Activated naive CD4-positive, alpha-beta T cell treated with anti-CD3 and anti-CD28 coated beads, Interleukin-2, amount 50 U/mL, for 16 hours (primary cell): ENCODE measurements at regions not wholly inside any gene's neighbourhood (a gene's known extent, or its start where the extent isn't known, plus 50 kb on each side); places are given as distances from the start of the nearest gene placed in this dataset.

Experiments used
- DNase-seq: peaks from one replicate; pipeline ENCODE4 v3.0.0-alpha.2; 2020

GRCh38 chr6:45789238-45789637, 226.4 kb downstream of the CLIC5 start:
- DNase-seq, result no peak

- DNase-seq, result no peak
These were observed 228.3 kb downstream of the CLIC5 start for GRCh38 chr6:45787384-45787783.

DNA sequence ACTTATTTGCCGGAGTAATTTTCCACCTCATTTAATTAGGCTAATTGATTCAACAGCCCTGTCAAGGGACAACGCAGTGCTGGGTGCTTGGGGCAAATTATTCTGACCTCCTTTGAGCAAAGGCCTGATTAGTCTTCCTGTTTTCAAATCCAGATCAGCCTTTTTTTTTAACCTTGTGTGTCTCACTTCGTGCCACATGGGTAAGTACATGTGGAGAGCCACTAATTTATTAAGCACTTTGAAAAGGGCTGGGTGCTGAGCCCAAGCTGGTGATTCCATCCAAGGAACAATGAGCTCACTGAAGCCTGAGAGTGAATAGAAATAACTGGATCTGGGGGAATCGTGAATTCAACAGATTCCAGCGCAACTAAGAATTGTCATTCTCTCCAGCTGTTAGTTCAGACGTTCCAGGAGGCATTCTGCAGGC, 229.3 kb downstream of the CLIC5 start:
- no peak for DNase-seq

DNA sequence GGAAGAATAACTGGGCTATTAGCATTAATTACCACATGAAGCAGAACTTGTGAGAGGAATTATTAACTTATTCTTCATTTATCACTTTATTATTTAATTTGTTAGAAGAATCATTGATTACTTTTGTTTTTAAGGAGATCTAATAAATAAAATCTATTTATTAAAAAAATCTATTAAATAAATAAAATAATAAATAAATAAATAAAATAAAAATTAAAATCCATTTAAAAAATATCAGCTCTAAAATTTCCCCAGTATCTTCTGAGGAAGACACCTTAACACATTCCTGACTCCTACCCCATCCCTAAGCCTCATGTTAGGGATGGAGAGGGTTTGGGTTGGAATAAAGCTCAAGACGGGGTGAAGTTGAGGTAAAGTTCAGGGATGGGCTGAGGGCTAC, 231.4 kb downstream of the CLIC5 start:
- no peak for DNase-seq

GRCh38 chr6:45783716-45784115, 231.9 kb downstream of the CLIC5 start:
- DNase-seq, result no peak

DNA sequence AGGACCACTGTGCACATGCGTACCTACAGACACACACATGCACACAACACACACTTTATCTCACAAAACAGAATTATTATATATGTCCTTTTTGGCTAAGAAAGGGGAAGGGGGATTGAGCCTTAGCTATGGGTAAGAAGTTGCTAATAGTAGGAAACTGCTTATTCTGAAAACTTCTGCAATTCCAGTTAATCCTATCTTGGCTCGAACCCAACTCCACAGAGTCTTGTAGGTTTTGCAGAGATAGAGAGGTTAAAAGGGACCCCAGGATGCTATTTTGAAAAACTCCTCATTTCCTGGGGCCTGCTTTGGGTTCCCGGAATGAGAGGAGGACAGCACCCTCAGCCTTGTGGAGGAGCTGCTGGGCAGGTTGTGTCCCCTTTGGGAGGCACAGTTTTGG, 233.8 kb downstream of the CLIC5 start:
- no peak for DNase-seq

GRCh38 chr6:45780523-45780922, 235.1 kb downstream of the CLIC5 start:
- no peak for DNase-seq

DNA sequence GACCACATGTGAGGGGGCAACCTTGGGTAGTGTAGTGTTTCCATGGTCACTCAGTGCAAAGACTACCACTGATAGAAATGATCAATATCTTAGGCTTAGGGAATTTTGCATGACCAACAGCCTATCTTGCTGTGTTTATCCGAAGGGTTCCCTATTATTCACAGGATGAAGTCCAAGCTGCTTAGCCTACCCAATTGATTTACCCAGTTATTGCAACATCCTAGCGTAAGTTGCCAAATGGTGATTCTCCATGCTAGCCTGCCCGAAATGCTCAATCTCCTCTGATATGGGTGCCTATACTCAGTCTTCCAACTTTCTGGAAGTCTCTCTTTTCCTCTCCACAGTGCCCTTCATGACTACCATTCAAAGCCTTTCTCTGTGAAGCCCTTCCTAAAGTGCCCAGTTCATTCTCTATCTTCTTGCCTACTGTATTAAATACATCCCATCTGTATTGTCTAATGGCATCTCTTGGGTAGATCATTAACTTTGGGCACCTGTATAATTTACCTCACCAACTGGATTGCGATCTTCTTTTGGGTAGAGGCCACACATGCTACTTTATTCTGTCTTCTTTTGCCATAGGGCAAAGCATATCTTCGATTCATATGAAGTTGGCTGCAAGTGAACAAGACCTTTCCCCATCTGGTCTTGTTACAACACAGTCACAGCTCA, 240.5 kb downstream of the CLIC5 start:
- DNase-seq, result no peak

DNA sequence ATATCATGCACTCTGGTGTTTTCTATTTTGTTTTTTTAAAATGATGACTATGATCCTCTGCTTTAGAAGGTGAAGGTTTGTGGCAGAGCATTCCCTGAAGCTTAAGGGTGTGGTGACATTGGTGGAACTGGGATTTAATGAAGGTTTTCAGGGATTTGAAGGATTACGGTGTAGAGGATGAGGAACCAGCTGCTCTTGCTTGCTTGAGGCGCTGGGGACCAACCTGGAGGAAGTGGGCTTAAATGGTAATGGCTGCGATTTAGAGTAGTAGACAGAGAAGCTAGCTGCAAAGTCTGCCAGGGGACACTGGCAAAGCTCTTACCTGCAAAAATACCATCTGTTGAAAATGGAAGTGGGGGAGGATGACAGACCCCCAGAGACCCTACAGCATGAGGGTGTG, 241.8 kb downstream of the CLIC5 start:
- DNase-seq, result no peak

- no peak for DNase-seq
These were observed 242.7 kb downstream of the CLIC5 start for GRCh38 chr6:45772886-45773495.

DNA sequence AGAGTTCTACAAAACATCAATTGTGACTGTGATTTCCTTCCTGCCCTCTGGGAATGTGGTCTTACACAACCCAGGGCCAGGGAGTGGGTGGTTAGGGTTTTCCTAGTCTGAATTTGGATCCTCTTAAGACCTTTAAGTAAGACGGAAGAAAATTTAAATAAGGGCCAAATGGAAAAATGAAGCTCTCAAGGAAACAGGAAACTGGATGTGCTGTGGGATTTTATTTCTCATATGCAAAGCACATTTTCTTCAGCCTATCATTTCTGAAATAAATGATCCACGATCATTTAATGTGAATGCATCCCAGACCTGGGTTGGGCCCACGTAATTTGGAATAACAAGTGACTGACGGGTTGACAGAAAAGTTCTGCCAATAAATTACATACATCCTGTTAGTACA, 243.6 kb downstream of the CLIC5 start:
- DNase-seq, result no peak

DNA sequence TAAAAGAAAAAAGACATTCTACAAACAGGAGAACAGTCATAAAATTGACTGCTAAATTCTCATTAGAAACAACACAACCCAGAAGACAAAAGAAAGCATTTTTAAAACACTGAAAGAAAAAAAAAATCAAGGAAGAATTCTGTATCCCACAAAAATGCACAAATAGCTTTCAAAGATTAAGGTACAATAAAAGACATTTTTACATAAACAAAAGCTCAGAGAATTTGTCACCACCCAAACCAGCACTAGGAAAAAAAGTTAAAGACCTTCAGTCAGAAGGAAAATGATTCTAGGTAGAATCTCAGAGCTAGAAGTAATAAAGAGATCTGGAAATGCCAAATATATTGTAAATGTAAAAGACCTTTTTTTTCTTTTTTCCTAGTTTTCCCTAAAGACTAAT, 252.4 kb downstream of the CLIC5 start:
- no peak for DNase-seq

DNA sequence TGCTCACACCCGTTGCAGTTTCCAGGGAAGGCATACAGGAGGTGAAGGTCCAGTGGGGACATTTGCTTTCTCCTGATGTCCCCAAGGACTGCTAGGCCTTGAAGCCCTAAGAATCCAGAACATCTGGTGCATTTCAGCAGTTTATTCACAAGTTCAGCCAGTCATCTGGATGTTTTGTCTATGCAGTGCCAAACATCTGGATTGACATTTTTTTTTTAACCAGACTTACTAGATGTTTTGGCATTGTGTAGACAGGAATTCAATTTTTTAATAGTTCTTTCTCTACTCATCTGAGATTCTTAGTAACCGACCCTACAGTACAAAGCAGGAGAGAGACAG, 256.2 kb downstream of the CLIC5 start:
- DNase-seq, result no peak

GRCh38 chr6:45758787-45759471, 256.7 kb downstream of the CLIC5 start:
- DNase-seq, result no peak

DNA sequence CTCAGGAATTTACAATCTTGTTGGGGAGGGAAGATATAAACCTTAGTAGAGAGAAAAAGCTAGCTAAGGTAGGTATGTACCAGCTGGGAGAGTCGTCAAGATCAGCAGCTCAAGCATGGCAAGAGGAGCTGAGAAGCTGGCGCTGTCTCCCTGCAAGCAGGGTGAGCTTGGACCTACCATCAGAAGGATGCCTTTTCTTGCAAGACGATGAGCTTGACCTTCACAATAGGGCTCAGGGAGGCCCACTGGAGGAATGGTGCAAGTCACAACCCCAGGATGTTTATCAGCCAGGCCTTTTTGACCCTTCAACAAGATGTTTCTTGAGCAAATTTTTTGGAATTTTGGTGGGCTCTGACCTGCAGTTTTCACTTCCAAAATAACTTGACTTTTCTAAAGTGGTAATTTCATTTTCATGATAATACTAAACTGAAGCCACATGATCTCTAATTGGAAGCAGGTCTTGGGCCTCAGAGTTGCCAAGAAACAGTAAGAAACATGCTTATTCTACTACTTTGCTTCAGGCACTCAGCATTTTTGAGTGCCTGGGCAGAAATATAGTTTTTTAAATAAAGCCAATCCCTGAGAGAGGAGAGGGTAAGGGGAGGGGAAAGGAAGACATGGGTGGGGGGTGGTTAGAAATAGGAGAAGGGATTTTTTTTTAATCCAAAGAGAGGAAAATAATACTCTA, 258.1 kb downstream of the CLIC5 start:
- no peak for DNase-seq

- DNase-seq, result no peak
These were observed 259.1 kb downstream of the CLIC5 start for GRCh38 chr6:45756606-45757005.

DNA sequence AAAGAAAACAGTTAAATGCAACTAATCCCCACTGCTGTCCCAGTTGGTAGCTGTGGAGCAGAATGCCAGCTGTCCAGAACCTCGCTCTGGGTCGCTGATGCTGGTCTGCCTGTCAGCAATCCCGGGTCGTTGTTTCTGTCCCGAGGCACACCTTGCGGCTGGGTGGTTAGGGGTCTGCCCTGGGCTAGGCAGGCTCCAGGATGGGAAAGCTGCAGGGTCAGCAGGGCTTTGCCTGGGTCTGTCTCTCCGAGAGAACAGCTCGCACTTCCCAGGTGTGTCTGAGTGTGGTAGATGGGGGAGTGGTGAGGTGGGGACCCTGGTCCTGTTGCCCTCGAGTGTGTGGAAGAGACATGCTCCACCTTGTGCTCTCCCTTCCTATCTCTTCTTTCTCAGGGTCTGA, 261.2 kb downstream of the CLIC5 start:
- DNase-seq, result no peak

DNA sequence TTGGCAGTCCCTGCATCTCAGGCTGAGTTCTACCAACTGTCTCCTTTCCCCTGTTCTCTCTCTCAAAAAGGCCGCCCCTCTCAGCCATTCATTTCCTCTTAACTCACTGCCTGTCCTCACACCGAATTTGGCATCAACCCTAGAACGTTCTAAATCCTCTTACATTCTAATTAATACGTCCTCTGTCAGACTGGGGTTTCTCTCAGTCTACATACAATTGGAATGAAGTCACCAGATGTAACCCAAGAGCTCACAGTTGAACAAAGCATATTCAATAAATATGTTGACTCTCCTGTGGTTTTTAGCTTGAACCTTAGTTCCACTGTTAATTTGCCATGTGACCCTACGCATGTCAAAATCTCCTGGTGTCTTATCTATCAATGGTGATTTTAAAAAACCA, 269.6 kb downstream of the CLIC5 start:
- no peak for DNase-seq

DNA sequence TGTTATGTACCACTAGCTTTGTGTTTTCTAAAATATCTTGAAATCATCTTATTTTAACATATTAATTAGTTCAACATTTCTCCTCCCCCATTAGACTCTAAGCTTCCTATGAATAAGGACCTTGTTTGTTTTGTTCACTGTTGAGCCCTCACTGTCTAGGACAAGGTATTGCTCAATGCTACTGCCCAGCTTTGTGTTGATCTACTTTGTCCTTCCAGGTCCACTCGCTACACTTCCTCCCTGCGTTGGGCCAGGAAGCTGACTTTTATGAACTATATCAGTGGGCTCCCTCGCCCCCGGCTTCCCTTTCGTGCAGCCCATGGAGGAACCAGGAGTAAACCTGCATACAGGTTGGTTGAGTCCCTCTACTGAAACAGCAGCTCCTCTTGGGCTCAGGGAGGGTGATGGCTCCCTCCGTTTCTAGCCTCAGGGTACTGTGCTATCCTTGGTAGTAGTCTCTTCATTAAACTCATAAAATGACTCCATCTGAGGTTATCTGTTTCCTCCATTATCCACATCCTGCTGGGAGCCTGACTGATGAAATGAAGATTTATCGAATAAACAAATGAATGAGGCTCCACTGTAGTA, 272.5 kb downstream of the CLIC5 start:
- no peak for DNase-seq

DNA sequence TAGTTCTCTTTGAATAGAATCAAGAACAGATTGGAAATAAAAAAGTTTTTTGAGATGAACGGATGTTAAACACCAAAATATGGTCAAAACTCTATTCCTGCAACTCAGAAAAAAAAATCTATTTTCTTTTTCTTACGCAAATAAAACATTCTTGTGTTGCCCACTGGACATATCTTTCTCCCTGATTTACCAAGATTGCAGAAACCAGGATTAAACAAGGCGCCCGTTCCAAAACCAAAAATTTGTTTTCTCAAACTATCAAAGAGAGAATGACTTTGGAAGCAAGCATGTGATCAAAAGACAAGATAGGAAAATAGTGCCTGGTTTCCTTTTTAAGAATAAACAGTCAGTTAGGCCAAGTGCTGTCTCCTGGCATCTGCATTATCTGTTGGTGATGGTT, 273.1 kb downstream of the CLIC5 start:
- no peak for DNase-seq

DNA sequence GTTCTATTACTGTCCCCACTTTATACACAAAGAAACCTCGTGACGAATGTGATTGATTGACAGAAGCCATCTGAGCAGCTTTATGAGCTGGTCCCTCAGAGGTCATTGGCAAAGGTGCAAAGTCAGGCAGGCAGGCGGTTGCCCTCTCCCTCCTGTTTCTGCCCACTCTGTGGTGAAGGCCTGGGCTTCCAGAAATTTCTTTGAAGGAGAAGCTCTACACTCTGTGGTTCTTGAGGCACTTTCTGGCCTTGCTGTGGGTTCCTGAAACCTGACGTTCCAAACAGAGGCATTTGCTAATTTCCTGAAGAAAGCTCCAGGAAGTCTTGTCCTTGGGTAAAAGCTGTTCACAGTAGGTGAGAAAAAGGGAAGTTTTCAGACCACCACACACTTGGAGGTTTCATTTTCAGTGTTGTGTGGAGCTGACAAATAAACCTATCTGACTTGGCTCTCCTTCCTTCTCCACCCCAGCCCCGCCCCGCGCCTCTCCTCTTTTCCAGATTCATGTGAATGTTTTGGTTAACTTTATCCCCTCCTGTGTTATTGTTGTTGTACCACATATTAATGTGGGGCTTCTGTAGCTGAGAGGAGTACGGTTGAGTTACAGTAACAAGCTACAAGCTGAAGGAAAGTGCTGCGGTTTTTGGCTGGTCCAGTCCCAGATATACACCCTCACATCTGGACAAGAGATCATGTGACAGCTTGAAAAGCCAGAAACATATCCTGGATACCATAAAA, 274.1 kb downstream of the CLIC5 start:
- no peak for DNase-seq

GRCh38 chr6:45739058-45739457, 276.6 kb downstream of the CLIC5 start:
- no peak for DNase-seq

GRCh38 chr6:45738057-45738455, 277.6 kb downstream of the CLIC5 start:
- no peak for DNase-seq
